ENCODE measurements at regions not wholly inside any gene's neighbourhood (a gene's known extent, or its start where the extent isn't known, plus 50 kb on each side); places are given as distances from the start of the nearest gene placed in this dataset.

DNA sequence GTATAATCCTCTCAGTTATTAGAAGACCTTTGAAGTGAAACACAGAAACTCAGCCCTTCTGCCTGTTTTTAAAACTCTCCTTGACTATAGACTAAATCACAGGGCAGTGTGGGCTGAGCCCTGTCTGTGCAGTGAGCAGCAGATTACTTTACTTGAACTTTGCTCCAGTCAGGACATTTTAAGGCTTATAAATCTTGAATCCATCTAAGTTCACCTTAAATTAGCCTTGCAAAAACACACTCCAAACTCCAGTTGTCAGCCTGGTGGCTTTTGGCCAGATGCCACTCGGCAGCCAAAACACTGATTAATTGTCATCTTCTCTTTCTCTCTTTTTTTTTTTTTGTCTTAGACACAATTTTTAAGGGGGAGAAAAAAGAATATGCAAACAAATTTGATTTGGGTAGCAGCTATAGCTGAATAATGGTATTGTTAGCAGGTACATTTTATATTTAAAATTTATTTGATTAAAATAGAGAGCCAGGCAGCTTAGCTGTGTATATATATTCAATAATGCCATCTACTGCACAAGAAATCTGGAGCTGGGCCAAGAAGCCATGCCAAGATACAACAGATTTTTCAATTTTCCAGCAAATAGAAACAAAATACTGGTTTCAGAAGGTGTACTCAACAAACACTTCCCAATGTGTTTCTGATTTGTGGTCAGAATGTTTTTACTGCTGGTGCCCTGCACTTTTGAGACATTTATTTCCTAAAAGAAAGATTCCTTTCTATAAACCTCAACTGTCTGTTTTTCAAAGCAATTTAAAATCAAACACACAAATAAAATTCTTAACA lies 247.7 kb downstream of the TFEC start:
- Histone ChIP-seq H3K27me3 (replicated peaks; ENCODE audit: insufficient read depth) (no peaks in the 10 kb centered on the region), H3K9me3 (no peaks in the 10 kb centered on the region), H3K36me3 (no peaks in the 10 kb centered on the region), H3K4me3 (no peak overlapping the region), H3K27ac (no peak overlapping the region), H3K4me1 (ENCODE audit: control insufficient read depth in 1 of 2, low read depth in 2 of 2) (peaks cover 0 to 6% of the 10 kb centered on the region in 2 donors)
- no peak for DNase-seq (ENCODE audit: low spot score)
- TF ChIP-seq, protein P1, sequence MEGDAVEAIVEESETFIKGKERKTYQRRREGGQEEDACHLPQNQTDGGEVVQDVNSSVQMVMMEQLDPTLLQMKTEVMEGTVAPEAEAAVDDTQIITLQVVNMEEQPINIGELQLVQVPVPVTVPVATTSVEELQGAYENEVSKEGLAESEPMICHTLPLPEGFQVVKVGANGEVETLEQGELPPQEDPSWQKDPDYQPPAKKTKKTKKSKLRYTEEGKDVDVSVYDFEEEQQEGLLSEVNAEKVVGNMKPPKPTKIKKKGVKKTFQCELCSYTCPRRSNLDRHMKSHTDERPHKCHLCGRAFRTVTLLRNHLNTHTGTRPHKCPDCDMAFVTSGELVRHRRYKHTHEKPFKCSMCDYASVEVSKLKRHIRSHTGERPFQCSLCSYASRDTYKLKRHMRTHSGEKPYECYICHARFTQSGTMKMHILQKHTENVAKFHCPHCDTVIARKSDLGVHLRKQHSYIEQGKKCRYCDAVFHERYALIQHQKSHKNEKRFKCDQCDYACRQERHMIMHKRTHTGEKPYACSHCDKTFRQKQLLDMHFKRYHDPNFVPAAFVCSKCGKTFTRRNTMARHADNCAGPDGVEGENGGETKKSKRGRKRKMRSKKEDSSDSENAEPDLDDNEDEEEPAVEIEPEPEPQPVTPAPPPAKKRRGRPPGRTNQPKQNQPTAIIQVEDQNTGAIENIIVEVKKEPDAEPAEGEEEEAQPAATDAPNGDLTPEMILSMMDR (IDR thresholded peaks at IDR 0.05), result no peak
- no peak for ATAC-seq (ENCODE audit: insufficient number of reproducible peaks, low FRiP score, low read depth)

DNA sequence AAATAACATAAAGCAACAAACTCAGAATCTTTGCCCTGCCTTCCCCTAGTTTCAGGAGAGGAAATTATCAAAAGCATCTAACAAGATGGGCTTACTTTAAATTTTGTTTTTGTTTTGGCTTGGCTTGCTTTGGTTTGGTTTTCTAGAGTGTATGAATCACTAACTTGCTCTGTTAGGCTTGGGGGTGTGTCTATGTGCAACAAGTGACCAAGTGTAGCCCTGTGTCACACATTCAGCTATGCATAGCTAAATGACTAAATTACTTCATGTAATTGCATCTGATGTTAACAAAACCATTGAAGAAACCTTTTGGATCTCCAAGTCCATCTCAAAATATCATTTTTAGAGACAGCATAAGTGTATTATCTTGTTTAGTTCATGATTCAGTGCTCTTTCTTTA lies 251.0 kb downstream of the TFEC start:
- no peak overlapping the region for H3K27ac ChIP-seq
- H3K36me3 ChIP-seq, result no peaks in the 10 kb centered on the region
- no peaks in the 10 kb centered on the region for H3K9me3 ChIP-seq
- H3K4me3 ChIP-seq, result no peak overlapping the region
- no peak for ATAC-seq (ENCODE audit: insufficient number of reproducible peaks, low FRiP score, low read depth)
- TF ChIP-seq, protein P1 (IDR thresholded peaks at IDR 0.05), result no peak
- peaks cover 0 to 6% of the 10 kb centered on the region in 2 donors for H3K4me1 ChIP-seq (ENCODE audit: control insufficient read depth in 1 of 2, low read depth in 2 of 2)
- no peaks in the 10 kb centered on the region for H3K27me3 ChIP-seq (replicated peaks; ENCODE audit: insufficient read depth)
- DNase-seq (ENCODE audit: low spot score), result no peak

DNA sequence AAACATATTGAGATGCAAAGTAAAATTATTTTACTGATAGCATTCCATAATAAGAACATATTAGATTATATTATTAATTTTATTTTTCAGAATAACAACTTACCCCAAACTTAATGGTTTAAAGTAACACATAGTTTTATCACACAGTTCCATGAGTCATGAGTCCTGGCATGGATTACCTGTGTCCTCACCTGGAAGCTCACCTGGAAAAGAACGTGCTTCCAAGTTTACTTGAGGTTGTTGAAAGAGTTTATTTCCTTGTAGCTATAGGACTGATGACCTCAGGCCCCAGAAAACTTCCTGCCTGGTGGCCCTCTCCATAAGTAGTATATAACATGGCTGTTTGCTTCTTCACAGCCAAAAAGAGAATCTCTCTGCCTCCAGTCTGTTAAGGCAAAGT lies 254.6 kb downstream of the TFEC start:
- H3K27me3 ChIP-seq (replicated peaks; ENCODE audit: insufficient read depth), result no peaks in the 10 kb centered on the region
- DNase-seq (ENCODE audit: low spot score) (no peak), ATAC-seq (ENCODE audit: insufficient number of reproducible peaks, low FRiP score, low read depth) (no peak)
- H3K9me3 ChIP-seq, result no peaks in the 10 kb centered on the region
- TF ChIP-seq, protein P1 (IDR thresholded peaks at IDR 0.05), result no peak
- H3K4me1 ChIP-seq (ENCODE audit: control insufficient read depth in 1 of 2, low read depth in 2 of 2), result no peaks in the 10 kb centered on the region
- H3K36me3 ChIP-seq, result no peaks in the 10 kb centered on the region
- H3K4me3 ChIP-seq, result no peak overlapping the region
- no peak overlapping the region for H3K27ac ChIP-seq

DNA sequence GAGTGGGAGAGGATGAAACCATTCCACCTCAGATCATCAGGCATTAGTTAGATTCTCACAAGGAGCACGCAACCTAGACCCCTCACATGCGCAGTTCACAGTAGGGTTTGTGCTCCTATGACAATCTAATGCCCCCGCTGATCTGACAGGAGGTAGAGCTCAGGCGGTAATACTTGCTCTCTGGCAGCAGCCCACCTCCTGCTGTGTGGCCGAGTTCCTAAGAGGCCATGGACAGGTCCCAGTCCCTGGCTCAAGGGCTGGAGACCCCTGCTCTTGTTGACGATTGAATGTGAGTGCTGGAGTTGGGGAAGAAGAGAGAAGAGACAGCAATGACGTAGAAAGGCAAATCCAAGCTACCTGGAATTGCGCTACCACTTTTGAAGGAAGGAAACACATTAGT lies 267.2 kb downstream of the TFEC start:
- Histone ChIP-seq H3K9me3 (no peaks in the 10 kb centered on the region), H3K27me3 (replicated peaks; ENCODE audit: insufficient read depth) (no peaks in the 10 kb centered on the region), H3K36me3 (no peaks in the 10 kb centered on the region), H3K4me3 (no peak overlapping the region), H3K4me1 (ENCODE audit: control insufficient read depth in 1 of 2, low read depth in 2 of 2) (no peaks in the 10 kb centered on the region), H3K27ac (no peak overlapping the region)
- TF ChIP-seq, protein P1 (IDR thresholded peaks at IDR 0.05), result no peak
- ATAC-seq (ENCODE audit: insufficient number of reproducible peaks, low FRiP score, low read depth), result no peak
- no peak for DNase-seq (ENCODE audit: low spot score)

DNA sequence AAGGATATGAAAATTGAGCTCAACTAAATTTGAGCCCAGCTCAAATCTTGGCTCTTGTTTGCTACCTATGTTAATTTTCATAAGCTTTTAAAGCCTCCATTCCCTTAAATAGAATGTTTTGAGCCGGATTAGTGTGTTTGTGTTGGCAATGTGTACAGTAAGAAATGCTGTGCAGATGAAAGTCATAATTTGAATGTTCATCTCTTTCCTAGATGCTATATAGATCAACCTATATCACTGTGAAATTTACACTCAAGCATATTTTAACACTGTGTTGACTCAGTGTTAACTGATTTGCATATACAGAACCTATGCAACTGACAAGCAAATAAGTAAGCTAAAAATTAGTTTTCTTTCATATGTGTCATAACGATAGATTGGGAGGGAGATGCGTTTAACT lies 272.5 kb downstream of the TFEC start:
- ATAC-seq (ENCODE audit: insufficient number of reproducible peaks, low FRiP score, low read depth) (no peak), DNase-seq (ENCODE audit: low spot score) (no peak)
- Histone ChIP-seq H3K4me3 (no peak overlapping the region), H3K27ac (no peak overlapping the region), H3K27me3 (replicated peaks; ENCODE audit: insufficient read depth) (no peaks in the 10 kb centered on the region), H3K4me1 (ENCODE audit: control insufficient read depth in 1 of 2, low read depth in 2 of 2) (no peaks in the 10 kb centered on the region), H3K36me3 (no peaks in the 10 kb centered on the region), H3K9me3 (no peaks in the 10 kb centered on the region)
- TF ChIP-seq, protein P1 (IDR thresholded peaks at IDR 0.05), result no peak

Measured in thoracic aorta (tissue), 2 donors.